Pancreas (tissue), 10 donors: ENCODE measurements at regions not wholly inside any gene's neighbourhood (a gene's known extent, or its start where the extent isn't known, plus 50 kb on each side); places are given as distances from the start of the nearest gene placed in this dataset.

Source experiments
- ATAC-seq, 4 donors: fragments of 200-7000 bp; cut with Tn5 transposase; one replicate each; pipeline versions ENCODE4 v1.8.0 to v1.9.1; 2020; ENCODE audit warnings: mild to moderate bottlenecking in 4 of 4, moderate library complexity in 4 of 4
- DNase-seq, 6 donors: peaks; one replicate each; pipeline ENCODE4 v3.0.0-alpha.2; 2020
- FAIRE-seq: peaks from 2 replicates; lab custom pipeline; 2012; peaks lifted over from hg19 to GRCh38; lab: Jason Lieb, UNC
- H3K27ac ChIP-seq, 4 donors: fragments of 200-600 bp; sonication (generic); 1 replicate in 3 of 4; 2 replicates in 1 of 4; pipeline versions ENCODE4 v1.5.0 to v1.8.0; 2020
- H3K27me3 ChIP-seq, 4 donors: fragments of 200-600 bp; one replicate each; pipeline ENCODE4 v1.8.0; 2021
- H3K36me3 ChIP-seq, 3 donors: fragments of 200-600 bp; sonication (generic) in 1 of 3; one replicate each; pipeline versions ENCODE4 v1.5.0 to v1.8.0; 2020 to 2021
- H3K4me1 ChIP-seq, 3 donors: fragments of 200-600 bp; one replicate each; pipeline ENCODE4 v1.8.0; 2021
- H3K4me3 ChIP-seq, 4 donors: fragments of 200-600 bp; sonication (generic) in 2 of 4; one replicate each; pipeline versions ENCODE4 v1.5.0 to v1.8.0; 2020 to 2021
- H3K9me3 ChIP-seq, 4 donors: fragments of 200-600 bp; one replicate each; pipeline ENCODE4 v1.8.0; 2021
- WGBS, 2 donors: extraction: QIAGEN DNeasy Blood & Tissue Kit; methylation state at CpG; one replicate each; pipeline ENCODE4 v1.1.7; 2013; 5-methylcytosine and 5-hydroxymethylcytosine counted together
- intact Hi-C, 3 donors: fragments of 100-400 bp; cut with DNase I; formaldehyde crosslinking; loops; one replicate each; pipeline versions ENCODE4 v1.11.1 to v1.14.2; 2022
- TF ChIP-seq, protein P1 (sequence below), 4 donors: fragments of 200-600 bp; sonication (generic) in 3 of 4; IDR thresholded peaks; one replicate each; pipeline versions ENCODE4 v1.5.0 to v1.8.0; 2021; ENCODE audit warnings: antibody characterized with exemption in 4 of 4
- donor health status: healthy with polysubstance abuse.
- donor health status: DM: no; HTN: no; CAD: no; lungs with moderate emphysema.
- donor health status: DM: no; HTN: no; CAD: no.
- donor health status: control.
- donor health status: control.
- donor health status: Bipolar disorder and iron deficiency.
- donor health status: DM: yes; HTN: yes; CAD: no.
- donor health status: DM: no; HTN: no; CAD: no.
- donor health status: DM: no; HTN: no; CAD: no.
- donor health status: DM: yes; HTN: yes; CAD: no.

DNA sequence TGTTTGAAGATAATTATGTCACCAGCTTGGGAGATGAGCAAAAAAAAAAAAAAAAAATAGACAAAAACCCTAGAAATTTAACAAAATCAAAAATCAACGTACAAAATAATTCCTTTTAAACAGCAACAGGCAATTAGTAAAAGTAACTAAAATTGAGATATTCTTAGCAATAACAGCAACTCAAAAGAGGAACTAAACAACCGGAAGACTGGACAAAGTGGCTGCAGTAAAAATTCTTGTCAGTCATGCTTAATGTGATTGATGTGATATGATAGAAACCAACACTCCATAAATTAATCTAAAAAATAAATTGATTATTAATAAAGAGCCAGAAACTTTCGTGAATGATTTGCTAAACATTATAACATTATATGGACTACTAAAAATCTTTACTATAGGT, 1534.6 kb upstream of the AGA start:
- no peak for ATAC-seq
- H3K27me3 ChIP-seq = no peaks in the 10 kb centered on the region
- 40 to 41% methylated on average over 3 of the region's 3 CpGs for WGBS, 2 donors
- intact Hi-C loops = no loop called here
- TF ChIP-seq, protein P1, sequence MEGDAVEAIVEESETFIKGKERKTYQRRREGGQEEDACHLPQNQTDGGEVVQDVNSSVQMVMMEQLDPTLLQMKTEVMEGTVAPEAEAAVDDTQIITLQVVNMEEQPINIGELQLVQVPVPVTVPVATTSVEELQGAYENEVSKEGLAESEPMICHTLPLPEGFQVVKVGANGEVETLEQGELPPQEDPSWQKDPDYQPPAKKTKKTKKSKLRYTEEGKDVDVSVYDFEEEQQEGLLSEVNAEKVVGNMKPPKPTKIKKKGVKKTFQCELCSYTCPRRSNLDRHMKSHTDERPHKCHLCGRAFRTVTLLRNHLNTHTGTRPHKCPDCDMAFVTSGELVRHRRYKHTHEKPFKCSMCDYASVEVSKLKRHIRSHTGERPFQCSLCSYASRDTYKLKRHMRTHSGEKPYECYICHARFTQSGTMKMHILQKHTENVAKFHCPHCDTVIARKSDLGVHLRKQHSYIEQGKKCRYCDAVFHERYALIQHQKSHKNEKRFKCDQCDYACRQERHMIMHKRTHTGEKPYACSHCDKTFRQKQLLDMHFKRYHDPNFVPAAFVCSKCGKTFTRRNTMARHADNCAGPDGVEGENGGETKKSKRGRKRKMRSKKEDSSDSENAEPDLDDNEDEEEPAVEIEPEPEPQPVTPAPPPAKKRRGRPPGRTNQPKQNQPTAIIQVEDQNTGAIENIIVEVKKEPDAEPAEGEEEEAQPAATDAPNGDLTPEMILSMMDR (IDR thresholded peaks at IDR 0.05) = no peak
- no peaks in the 10 kb centered on the region for H3K4me1 ChIP-seq
- no peak for DNase-seq
- H3K27ac ChIP-seq = no peak overlapping the region
- no peak for FAIRE-seq
- H3K36me3 ChIP-seq = no peaks in the 10 kb centered on the region
- H3K9me3 ChIP-seq = no peaks in the 10 kb centered on the region
- no peak overlapping the region for H3K4me3 ChIP-seq

DNA sequence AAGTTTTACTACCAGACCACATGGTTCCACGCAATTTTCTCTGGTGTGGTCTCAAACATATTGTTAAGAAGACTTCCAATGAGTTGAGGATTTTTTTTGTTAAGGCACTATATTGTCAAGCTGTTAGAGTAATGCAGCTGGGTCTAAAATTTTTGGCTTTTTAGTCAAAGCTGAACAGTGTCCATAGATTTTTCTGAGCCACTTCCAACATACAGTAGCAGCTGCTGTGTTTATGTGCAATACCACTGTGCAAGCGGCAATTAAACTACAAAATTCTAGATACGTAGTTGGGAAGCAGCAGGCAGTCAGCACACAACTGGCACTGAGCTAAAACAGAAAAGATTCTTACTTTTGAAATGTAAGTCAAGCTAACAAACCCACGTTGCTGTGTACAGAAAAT, 1551.1 kb upstream of the AGA start:
- no peaks in the 10 kb centered on the region for H3K36me3 ChIP-seq
- H3K27ac ChIP-seq = no peak overlapping the region
- 46 to 59% methylated on average over 4 of the region's 4 CpGs for WGBS, 2 donors
- TF ChIP-seq, protein P1 (IDR thresholded peaks at IDR 0.05) = no peak
- ATAC-seq = no peak
- intact Hi-C loops = no loop called here
- no peak for DNase-seq
- no peak for FAIRE-seq
- H3K27me3 ChIP-seq = no peaks in the 10 kb centered on the region
- no peak overlapping the region for H3K4me3 ChIP-seq
- H3K9me3 ChIP-seq = no peaks in the 10 kb centered on the region
- no peaks in the 10 kb centered on the region for H3K4me1 ChIP-seq

DNA sequence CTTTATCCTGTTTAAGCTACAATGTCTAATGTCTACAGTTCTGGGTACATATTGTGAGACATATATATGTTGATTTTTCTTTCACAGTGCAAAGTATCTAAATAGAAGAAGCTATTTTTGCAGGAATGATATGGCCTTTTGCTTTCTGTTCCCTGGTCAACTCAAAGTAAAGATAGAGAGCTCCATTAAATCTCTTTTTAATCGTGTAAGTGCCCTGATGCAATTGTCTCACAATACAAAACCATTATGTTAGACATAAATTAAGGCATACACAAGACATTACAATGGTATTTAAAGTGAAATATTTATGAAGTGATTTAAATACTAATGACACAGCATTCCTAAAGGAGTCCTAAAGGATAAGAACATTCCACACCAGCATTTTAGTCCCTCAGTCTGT, 1559.7 kb upstream of the AGA start:
- WGBS, 2 donors = 33 to 47% methylated on average over 1 of the region's 1 CpG
- Histone ChIP-seq H3K4me1 (no peaks in the 10 kb centered on the region), H3K9me3 (no peaks in the 10 kb centered on the region), H3K36me3 (no peaks in the 10 kb centered on the region), H3K4me3 (no peak overlapping the region), H3K27me3 (no peaks in the 10 kb centered on the region), H3K27ac (no peak overlapping the region)
- FAIRE-seq = no peak
- no peak for ATAC-seq
- no peak for DNase-seq
- TF ChIP-seq, protein P1 (IDR thresholded peaks at IDR 0.05) = no peak
- intact Hi-C loops = no loop called here

DNA sequence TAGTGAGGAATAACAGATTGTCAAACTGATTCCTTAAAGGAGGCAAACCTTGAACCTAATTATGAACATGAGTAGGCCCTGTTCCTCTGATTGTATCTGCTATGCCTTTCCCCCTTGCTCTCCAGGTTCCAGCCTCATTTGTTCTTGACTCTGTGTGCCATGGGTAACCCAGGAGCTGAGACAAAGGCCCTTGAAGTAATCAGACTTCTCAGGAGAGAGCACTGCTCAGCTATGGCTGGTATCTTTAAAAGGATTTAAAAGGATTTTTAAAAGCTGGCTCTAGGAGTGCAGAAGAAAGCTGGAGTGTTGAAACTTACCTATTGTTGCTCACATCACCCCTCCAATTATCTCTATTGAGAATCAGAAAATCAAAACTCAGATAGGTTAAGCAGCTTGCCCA, 1565.5 kb upstream of the AGA start:
- no peak for ATAC-seq
- Histone ChIP-seq H3K9me3 (no peaks in the 10 kb centered on the region), H3K27me3 (no peaks in the 10 kb centered on the region), H3K27ac (no peak overlapping the region), H3K36me3 (no peaks in the 10 kb centered on the region), H3K4me3 (no peak overlapping the region), H3K4me1 (no peaks in the 10 kb centered on the region)
- FAIRE-seq = no peak
- no peak for DNase-seq
- TF ChIP-seq, protein P1 (IDR thresholded peaks at IDR 0.05) = no peak
- intact Hi-C loops = no loop called here

DNA sequence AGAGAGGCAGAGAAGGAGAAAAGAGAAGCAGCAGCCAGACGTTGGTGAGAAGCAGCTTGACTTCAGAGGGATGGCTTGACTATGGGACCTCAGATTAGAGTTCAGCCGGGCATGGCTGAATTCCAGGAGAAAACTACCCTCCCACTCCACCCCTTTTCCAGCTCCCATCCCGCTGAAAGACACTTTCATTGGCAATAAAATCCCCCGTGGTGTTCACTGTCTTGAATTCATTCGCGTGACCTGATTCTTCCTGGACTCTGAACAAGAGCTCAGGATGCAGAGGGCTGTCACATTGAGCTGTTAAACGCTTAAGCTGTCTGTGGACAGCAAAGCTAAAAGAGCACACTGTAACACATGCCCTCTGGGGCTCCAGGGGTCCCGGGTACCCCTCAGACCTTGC, 1575.3 kb upstream of the AGA start:
- no peaks in the 10 kb centered on the region for H3K27me3 ChIP-seq
- no peak for DNase-seq
- H3K4me3 ChIP-seq = no peak overlapping the region
- 58 to 73% methylated on average over 8 of the region's 8 CpGs for WGBS, 2 donors
- no peaks in the 10 kb centered on the region for H3K36me3 ChIP-seq
- FAIRE-seq = no peak
- ATAC-seq = no peak
- TF ChIP-seq, protein P1 (IDR thresholded peaks at IDR 0.05) = no peak
- no peaks in the 10 kb centered on the region for H3K4me1 ChIP-seq
- no peaks in the 10 kb centered on the region for H3K9me3 ChIP-seq
- no peak overlapping the region for H3K27ac ChIP-seq
- intact Hi-C loops = no loop called here
